LNCaP clone FGC (cell line): ENCODE measurements at regions not wholly inside any gene's neighbourhood (a gene's known extent, or its start where the extent isn't known, plus 50 kb on each side); places are given as distances from the start of the nearest gene placed in this dataset.

ENCODE experiments used
- DNase-seq: peaks from one replicate; pipeline ENCODE4 v3.0.0-alpha.2; 2011; ENCODE audit warnings: low read depth
- H3K4me3 ChIP-seq: 2 replicates; pipeline ENCODE4 v1.5.1; 2011; ENCODE audit warnings: mild to moderate bottlenecking, low read depth, low read length, control low read depth
- TF ChIP-seq, protein P1 (sequence below): IDR thresholded peaks from 2 replicates; pipeline ENCODE4 v1.5.1; 2012; ENCODE audit warnings: mild to moderate bottlenecking; ENCODE audit not compliant: control insufficient read depth, insufficient read depth; ENCODE audit errors: extremely low read depth

- H3K4me3 ChIP-seq: no peak overlapping the region
- DNase-seq: no peak
- TF ChIP-seq, protein P1, sequence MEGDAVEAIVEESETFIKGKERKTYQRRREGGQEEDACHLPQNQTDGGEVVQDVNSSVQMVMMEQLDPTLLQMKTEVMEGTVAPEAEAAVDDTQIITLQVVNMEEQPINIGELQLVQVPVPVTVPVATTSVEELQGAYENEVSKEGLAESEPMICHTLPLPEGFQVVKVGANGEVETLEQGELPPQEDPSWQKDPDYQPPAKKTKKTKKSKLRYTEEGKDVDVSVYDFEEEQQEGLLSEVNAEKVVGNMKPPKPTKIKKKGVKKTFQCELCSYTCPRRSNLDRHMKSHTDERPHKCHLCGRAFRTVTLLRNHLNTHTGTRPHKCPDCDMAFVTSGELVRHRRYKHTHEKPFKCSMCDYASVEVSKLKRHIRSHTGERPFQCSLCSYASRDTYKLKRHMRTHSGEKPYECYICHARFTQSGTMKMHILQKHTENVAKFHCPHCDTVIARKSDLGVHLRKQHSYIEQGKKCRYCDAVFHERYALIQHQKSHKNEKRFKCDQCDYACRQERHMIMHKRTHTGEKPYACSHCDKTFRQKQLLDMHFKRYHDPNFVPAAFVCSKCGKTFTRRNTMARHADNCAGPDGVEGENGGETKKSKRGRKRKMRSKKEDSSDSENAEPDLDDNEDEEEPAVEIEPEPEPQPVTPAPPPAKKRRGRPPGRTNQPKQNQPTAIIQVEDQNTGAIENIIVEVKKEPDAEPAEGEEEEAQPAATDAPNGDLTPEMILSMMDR: no peak
These were observed 56.3 kb downstream of the SOX14 start for GRCh38 chr3:137820366-137820765.

- TF ChIP-seq, protein P1: no peak
- no peak for DNase-seq
- H3K4me3 ChIP-seq: no peak overlapping the region
These were observed 71.0 kb downstream of the SOX14 start for GRCh38 chr3:137835096-137835495.

- DNase-seq: no peak
- H3K4me3 ChIP-seq: no peak overlapping the region
- TF ChIP-seq, protein P1: no peak
These were observed 81.1 kb downstream of the SOX14 start for GRCh38 chr3:137845194-137845593.

DNA sequence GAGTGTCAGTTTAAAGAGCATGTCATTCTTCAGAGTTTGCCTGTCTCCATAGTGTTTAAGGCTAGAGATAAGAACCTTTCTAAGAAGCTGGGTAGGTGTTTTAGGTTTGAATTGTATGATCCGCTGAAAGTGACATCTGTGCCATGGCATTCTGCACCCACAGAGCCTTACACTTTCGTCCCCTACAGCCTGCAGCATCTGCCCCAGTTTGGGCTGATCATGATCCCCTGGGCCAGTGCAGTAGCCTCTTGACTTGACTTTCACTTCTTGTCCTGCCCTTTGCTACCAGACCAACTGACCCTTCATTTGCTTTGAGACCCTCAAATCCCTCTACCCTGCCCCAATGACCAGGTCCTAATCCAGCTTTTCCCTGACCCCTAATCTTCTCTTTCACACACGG, 81.6 kb downstream of the SOX14 start:
- TF ChIP-seq, protein P1: no peak
- DNase-seq: no peak
- no peak overlapping the region for H3K4me3 ChIP-seq

- no peak overlapping the region for H3K4me3 ChIP-seq
- TF ChIP-seq, protein P1: no peak
- no peak for DNase-seq
These were observed 88.3 kb downstream of the SOX14 start for GRCh38 chr3:137852391-137852830.

GRCh38 chr3:137854533-137855261, 90.6 kb downstream of the SOX14 start:
- H3K4me3 ChIP-seq: no peak overlapping the region
- no peak for DNase-seq
- TF ChIP-seq, protein P1: no peak

DNA sequence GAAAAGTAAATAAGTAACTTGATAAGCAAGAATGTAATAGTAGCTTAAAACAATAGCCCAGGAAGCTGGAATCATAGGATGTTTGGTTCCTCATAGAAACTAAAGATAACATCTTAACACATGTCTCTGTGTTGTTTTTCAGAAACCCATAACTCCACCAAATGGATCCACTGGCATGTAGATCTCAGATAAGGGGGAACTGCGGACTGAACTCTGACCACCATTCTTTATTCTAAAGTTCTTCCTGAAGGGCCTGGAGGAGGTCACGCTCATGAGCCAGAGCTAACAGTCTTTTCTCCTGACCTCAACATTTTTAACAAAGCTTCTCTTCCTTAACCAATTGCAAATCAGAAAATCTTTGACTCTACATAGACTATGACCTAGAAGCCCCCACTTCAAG, 101.9 kb downstream of the SOX14 start:
- TF ChIP-seq, protein P1: no peak
- no peak for DNase-seq

More for the DNA sequence above, 101.9 kb downstream of the SOX14 start:
- no peak overlapping the region for H3K4me3 ChIP-seq
